SK-N-SH treated with all-trans-retinoic acid at 6 μM for 48 hours (cell line): ENCODE measurements at regions not wholly inside any gene's neighbourhood (a gene's known extent, or its start where the extent isn't known, plus 50 kb on each side); places are given as distances from the start of the nearest gene placed in this dataset.

Experiments
- ATAC-seq: fragments of 200-7000 bp; cut with Tn5 transposase; 3 replicates; pipeline ENCODE4 v1.9.1; 2020; ENCODE audit warnings: mild to moderate bottlenecking, moderate library complexity
- ARNTL ChIP-seq: fragments of 450-650 bp; formaldehyde crosslinking; IDR thresholded peaks from 2 replicates; pipeline ENCODE4 v1.5.0; 2020; ENCODE audit warnings: low read depth, mild to moderate bottlenecking, moderate library complexity, borderline replicate concordance
- BACH2 ChIP-seq: fragments of 250-450 bp; sonication (Bioruptor Pico); IDR thresholded peaks from 2 replicates; pipeline ENCODE4 v1.9.0; 2021; ENCODE audit warnings: mild to moderate bottlenecking, borderline replicate concordance
- CREB5 ChIP-seq: fragments of 250-450 bp; sonication (Bioruptor Pico); IDR thresholded peaks from 2 replicates; pipeline ENCODE4 v1.5.1; 2020; ENCODE audit warnings: low read depth, mild to moderate bottlenecking, moderate library complexity
- CSDC2 ChIP-seq: fragments of 250-450 bp; sonication (Bioruptor Pico); IDR thresholded peaks from 2 replicates; pipeline ENCODE4 v1.5.0; 2020; ENCODE audit warnings: mild to moderate bottlenecking, moderate library complexity
- CSRNP3 ChIP-seq: fragments of 250-450 bp; sonication (Bioruptor Pico); IDR thresholded peaks from 2 replicates; pipeline ENCODE4 v1.5.1; 2021; ENCODE audit warnings: mild to moderate bottlenecking, moderate library complexity
- ESRRG ChIP-seq: fragments of 250-450 bp; sonication (Bioruptor Pico); IDR thresholded peaks from 2 replicates; pipeline ENCODE4 v1.6.1; 2021; ENCODE audit warnings: mild to moderate bottlenecking
- GLIS3 ChIP-seq: fragments of 250-450 bp; sonication (Bioruptor Pico); IDR thresholded peaks from 2 replicates; pipeline ENCODE4 v1.5.0; 2020; ENCODE audit warnings: mild to moderate bottlenecking, moderate library complexity
- ISL1 ChIP-seq: fragments of 250-450 bp; sonication (Bioruptor Pico); IDR thresholded peaks from 2 replicates; pipeline ENCODE4 v2.1.2; 2022; ENCODE audit warnings: mild to moderate bottlenecking, moderate library complexity
- PATZ1 ChIP-seq: fragments of 250-450 bp; sonication (Bioruptor Pico); IDR thresholded peaks from 2 replicates; pipeline ENCODE4 v1.8.0; 2020; ENCODE audit warnings: mild to moderate bottlenecking, moderate library complexity, borderline replicate concordance
- POU6F1 ChIP-seq: fragments of 250-450 bp; sonication (Bioruptor Pico); IDR thresholded peaks from 2 replicates; pipeline ENCODE4 v1.8.0; 2021; ENCODE audit warnings: low read depth, mild to moderate bottlenecking, moderate library complexity, borderline replicate concordance
- PPARA ChIP-seq: fragments of 250-450 bp; sonication (Bioruptor Pico); IDR thresholded peaks from 2 replicates; pipeline ENCODE4 v1.5.0; 2020; ENCODE audit warnings: mild to moderate bottlenecking, borderline replicate concordance
- RARB ChIP-seq: fragments of 250-450 bp; sonication (Bioruptor Pico); IDR thresholded peaks from 2 replicates; pipeline ENCODE4 v1.8.0; 2021; ENCODE audit warnings: mild to moderate bottlenecking, moderate library complexity
- SNAI2 ChIP-seq: fragments of 250-450 bp; sonication (Bioruptor Pico); IDR thresholded peaks from 2 replicates; pipeline ENCODE4 v1.5.0; 2020; ENCODE audit warnings: mild to moderate bottlenecking, moderate library complexity
- TCF4 ChIP-seq: fragments of 250-450 bp; sonication (Bioruptor Pico); IDR thresholded peaks from 2 replicates; pipeline ENCODE4 v1.8.0; 2021; ENCODE audit warnings: mild to moderate bottlenecking, moderate library complexity, borderline replicate concordance
- TSHZ2 ChIP-seq: fragments of 250-450 bp; sonication (Bioruptor Pico); IDR thresholded peaks from 2 replicates; pipeline ENCODE4 v1.5.0; 2020; ENCODE audit warnings: mild to moderate bottlenecking, moderate library complexity
- ZC3H10 ChIP-seq: fragments of 250-450 bp; sonication (Bioruptor Pico); IDR thresholded peaks from 2 replicates; pipeline ENCODE4 v1.5.1; 2021; ENCODE audit warnings: mild to moderate bottlenecking, moderate library complexity
- ZFP3 ChIP-seq: fragments of 250-450 bp; sonication (Bioruptor Pico); IDR thresholded peaks from 2 replicates; pipeline ENCODE4 v1.5.0; 2020; ENCODE audit warnings: mild to moderate bottlenecking, moderate library complexity
- ZFP30 ChIP-seq: fragments of 450-650 bp; formaldehyde crosslinking; IDR thresholded peaks from 2 replicates; pipeline ENCODE4 v1.5.0; 2022; ENCODE audit warnings: mild to moderate bottlenecking, moderate library complexity
- ZNF565 ChIP-seq: fragments of 450-650 bp; formaldehyde crosslinking; conservative IDR thresholded peaks from 2 replicates; pipeline ENCODE4 v1.5.0; 2020; ENCODE audit warnings: low read depth, mild to moderate bottlenecking, moderate library complexity
- ZNF70 ChIP-seq: fragments of 450-650 bp; formaldehyde crosslinking; IDR thresholded peaks from 2 replicates; pipeline ENCODE4 v1.5.0; 2020; ENCODE audit warnings: mild to moderate bottlenecking, moderate library complexity
- ZNF8 ChIP-seq: fragments of 450-650 bp; formaldehyde crosslinking; IDR thresholded peaks from 2 replicates; pipeline ENCODE4 v1.5.0; 2020; ENCODE audit warnings: mild to moderate bottlenecking, moderate library complexity

- ATAC-seq, result no peak
- TF ChIP-seq CSRNP3 (CRISPR knock-in tag) (no peak), BACH2 (CRISPR knock-in tag) (no peak), ZFP30 (no peak), TSHZ2 (no peak), CSDC2 (CRISPR knock-in tag) (no peak)
Observed at GRCh38 chr3:148146241-148146640, 551.5 kb upstream of the AGTR1 start.

- peak; percentile 63; the same call in 2 of the 3 replicates for ATAC-seq
- no peak for TF ChIP-seq ISL1
- no peak for TF ChIP-seq ZC3H10 (CRISPR knock-in tag)
- TF ChIP-seq RARB (CRISPR knock-in tag), result no peak
- TF ChIP-seq PPARA (CRISPR knock-in tag), result no peak
- no peak for TF ChIP-seq ZFP3 (CRISPR knock-in tag)
- TF ChIP-seq CREB5 (CRISPR knock-in tag), result no peak
- TF ChIP-seq ESRRG (CRISPR knock-in tag), result no peak
- TF ChIP-seq ARNTL, result no peak
- TF ChIP-seq ZNF565 (CRISPR knock-in tag), result no peak
- TF ChIP-seq ZNF70 (CRISPR knock-in tag), result no peak
- TF ChIP-seq BACH2 (CRISPR knock-in tag), result no peak
- no peak for TF ChIP-seq ZNF8 (CRISPR knock-in tag)
- TF ChIP-seq, all 23 proteins: peak for 0
Observed at GRCh38 chr3:148146947-148147826, 550.5 kb upstream of the AGTR1 start.

- ATAC-seq, result no peak
Observed at GRCh38 chr3:148147903-148148302, 549.8 kb upstream of the AGTR1 start.

More at GRCh38 chr3:148147903-148148302, 549.8 kb upstream of the AGTR1 start:
- TF ChIP-seq TCF4 (CRISPR knock-in tag) (no peak), ESRRG (CRISPR knock-in tag) (no peak), POU6F1 (CRISPR knock-in tag) (no peak), GLIS3 (CRISPR knock-in tag) (no peak), SNAI2 (CRISPR knock-in tag) (no peak), ZC3H10 (CRISPR knock-in tag) (no peak), ZFP3 (CRISPR knock-in tag) (no peak), PATZ1 (CRISPR knock-in tag) (no peak), PPARA (CRISPR knock-in tag) (no peak)
